Osteoblast (primary cell): ENCODE measurements at regions not wholly inside any gene's neighbourhood (a gene's known extent, or its start where the extent isn't known, plus 50 kb on each side); places are given as distances from the start of the nearest gene placed in this dataset.

Experiments used
- DNase-seq: peaks from one replicate; pipeline ENCODE4 v3.0.0; 2011; ENCODE audit warnings: low spot score, mixed read lengths; ENCODE audit not compliant: insufficient read length; ENCODE audit errors: missing footprints
- H2AFZ ChIP-seq: 2 replicates; pipeline ENCODE4 v1.6.0; 2011; ENCODE audit warnings: mild to moderate bottlenecking, low read length
- H3K27ac ChIP-seq: 2 replicates; pipeline ENCODE4 v1.5.1; 2011; ENCODE audit warnings: mild to moderate bottlenecking, low read depth, low read length, moderate library complexity
- H3K27me3 ChIP-seq: 2 replicates; pipeline ENCODE4 v1.6.0; 2012; ENCODE audit warnings: mild to moderate bottlenecking, control low read depth, inconsistent platforms, low read length, moderate library complexity; ENCODE audit not compliant: insufficient read depth
- H3K36me3 ChIP-seq: 2 replicates; pipeline ENCODE4 v1.5.1; 2011; ENCODE audit warnings: mild to moderate bottlenecking, low read length, control low read depth, moderate library complexity; ENCODE audit not compliant: insufficient read depth
- H3K4me1 ChIP-seq: 2 replicates; pipeline ENCODE4 v1.5.1; 2011; ENCODE audit warnings: mild to moderate bottlenecking, low read length, control low read depth, moderate library complexity; ENCODE audit not compliant: insufficient read depth
- H3K4me2 ChIP-seq: 2 replicates; pipeline ENCODE4 v1.6.0; 2011; ENCODE audit warnings: mild to moderate bottlenecking, low read length; ENCODE audit not compliant: insufficient read depth
- H3K4me3 ChIP-seq: fragments of 200-600 bp; sonication (generic); 3 replicates; pipeline ENCODE4 v1.5.1; 2012; ENCODE audit warnings: mild to moderate bottlenecking, low read length, inconsistent platforms; ENCODE audit not compliant: insufficient read depth
- H3K79me2 ChIP-seq: 2 replicates; pipeline ENCODE4 v1.6.0; 2012; ENCODE audit warnings: mild to moderate bottlenecking, low read length, control low read depth, inconsistent platforms; ENCODE audit not compliant: insufficient read depth
- H3K9me3 ChIP-seq: 2 replicates; pipeline ENCODE4 v1.5.1; 2011; ENCODE audit warnings: low read depth, low read length, control low read depth
- H4K20me1 ChIP-seq: 2 replicates; pipeline ENCODE4 v1.6.0; 2012; ENCODE audit warnings: mild to moderate bottlenecking, low read length, control low read depth; ENCODE audit not compliant: insufficient read depth
- TF ChIP-seq, protein P1 (sequence below): IDR thresholded peaks from 2 replicates; pipeline ENCODE4 v1.5.1; 2011; ENCODE audit warnings: mild to moderate bottlenecking, low read depth, low read length, moderate library complexity; ENCODE audit errors: extremely low read depth

DNA sequence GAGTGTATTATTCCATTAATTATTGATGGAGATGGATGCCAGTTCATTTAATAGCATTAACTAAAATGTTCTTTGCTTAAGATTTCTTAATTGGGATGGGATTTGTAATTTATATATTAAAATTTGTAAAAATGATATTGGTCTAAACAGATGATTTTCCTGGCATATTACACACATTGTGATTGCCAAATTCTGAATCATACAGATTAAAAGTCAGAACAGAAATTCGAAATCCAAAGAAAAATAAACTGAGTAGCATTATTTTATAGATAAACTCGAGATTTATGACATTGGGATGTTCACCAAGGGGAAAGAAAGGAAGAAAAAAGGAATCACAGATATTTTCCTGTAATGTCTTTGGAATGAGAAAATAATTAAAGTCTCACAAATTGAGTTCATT, 481.1 kb downstream of the CCER1 start:
- Histone ChIP-seq H3K27me3 (no peaks in the 10 kb centered on the region), H3K4me1 (no peaks in the 10 kb centered on the region), H2AFZ (no peak overlapping the region), H3K4me3 (no peak overlapping the region), H4K20me1 (no peaks in the 10 kb centered on the region), H3K4me2 (no peak overlapping the region), H3K9me3 (peaks cover 2% of the 10 kb centered on the region), H3K27ac (no peak overlapping the region), H3K79me2 (no peaks in the 10 kb centered on the region), H3K36me3 (no peaks in the 10 kb centered on the region)
- DNase-seq = no peak
- TF ChIP-seq, protein P1, sequence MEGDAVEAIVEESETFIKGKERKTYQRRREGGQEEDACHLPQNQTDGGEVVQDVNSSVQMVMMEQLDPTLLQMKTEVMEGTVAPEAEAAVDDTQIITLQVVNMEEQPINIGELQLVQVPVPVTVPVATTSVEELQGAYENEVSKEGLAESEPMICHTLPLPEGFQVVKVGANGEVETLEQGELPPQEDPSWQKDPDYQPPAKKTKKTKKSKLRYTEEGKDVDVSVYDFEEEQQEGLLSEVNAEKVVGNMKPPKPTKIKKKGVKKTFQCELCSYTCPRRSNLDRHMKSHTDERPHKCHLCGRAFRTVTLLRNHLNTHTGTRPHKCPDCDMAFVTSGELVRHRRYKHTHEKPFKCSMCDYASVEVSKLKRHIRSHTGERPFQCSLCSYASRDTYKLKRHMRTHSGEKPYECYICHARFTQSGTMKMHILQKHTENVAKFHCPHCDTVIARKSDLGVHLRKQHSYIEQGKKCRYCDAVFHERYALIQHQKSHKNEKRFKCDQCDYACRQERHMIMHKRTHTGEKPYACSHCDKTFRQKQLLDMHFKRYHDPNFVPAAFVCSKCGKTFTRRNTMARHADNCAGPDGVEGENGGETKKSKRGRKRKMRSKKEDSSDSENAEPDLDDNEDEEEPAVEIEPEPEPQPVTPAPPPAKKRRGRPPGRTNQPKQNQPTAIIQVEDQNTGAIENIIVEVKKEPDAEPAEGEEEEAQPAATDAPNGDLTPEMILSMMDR = no peak

GRCh38 chr12:90460681-90461080, 494.3 kb downstream of the CCER1 start:
- Histone ChIP-seq H3K79me2 (no peaks in the 10 kb centered on the region), H3K27me3 (no peaks in the 10 kb centered on the region), H3K36me3 (no peaks in the 10 kb centered on the region), H3K4me1 (no peaks in the 10 kb centered on the region), H3K4me3 (no peak overlapping the region), H3K27ac (no peak overlapping the region), H2AFZ (no peak overlapping the region), H3K4me2 (no peak overlapping the region), H3K9me3 (no peaks in the 10 kb centered on the region), H4K20me1 (no peaks in the 10 kb centered on the region)
- DNase-seq = no peak
- TF ChIP-seq, protein P1 = no peak

- Histone ChIP-seq H4K20me1 (no peaks in the 10 kb centered on the region), H3K9me3 (no peaks in the 10 kb centered on the region), H3K4me2 (no peak overlapping the region), H3K27me3 (no peaks in the 10 kb centered on the region), H3K4me1 (no peaks in the 10 kb centered on the region), H3K27ac (no peak overlapping the region), H3K79me2 (no peaks in the 10 kb centered on the region), H3K36me3 (no peaks in the 10 kb centered on the region), H2AFZ (no peak overlapping the region), H3K4me3 (no peak overlapping the region)
- DNase-seq = no peak
- TF ChIP-seq, protein P1 = no peak
These were observed 498.7 kb downstream of the CCER1 start for GRCh38 chr12:90456248-90456647.

DNA sequence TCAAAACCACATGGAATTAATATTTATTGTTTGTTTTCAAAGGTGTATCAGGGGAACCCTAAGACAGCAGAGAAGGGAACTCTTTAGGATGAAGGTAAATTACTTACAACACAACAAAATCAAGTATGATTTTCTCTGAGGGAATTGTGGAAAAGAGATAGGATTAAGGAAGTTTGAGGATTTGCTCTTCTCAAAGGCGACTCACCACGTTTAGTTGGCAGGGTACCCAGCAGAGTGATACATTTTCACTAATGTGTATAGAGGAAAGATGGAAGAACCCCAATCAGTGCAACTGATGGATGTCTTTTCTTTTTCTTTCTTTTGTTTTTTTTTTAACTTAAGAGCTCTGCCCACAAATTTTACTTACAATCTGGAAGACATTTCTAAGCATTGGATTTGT, 499.2 kb downstream of the CCER1 start:
- no peak overlapping the region for H3K4me2 ChIP-seq
- no peaks in the 10 kb centered on the region for H4K20me1 ChIP-seq
- no peaks in the 10 kb centered on the region for H3K79me2 ChIP-seq
- no peaks in the 10 kb centered on the region for H3K27me3 ChIP-seq
- H3K9me3 ChIP-seq = no peaks in the 10 kb centered on the region
- no peaks in the 10 kb centered on the region for H3K4me1 ChIP-seq
- no peak for DNase-seq
- no peak overlapping the region for H3K27ac ChIP-seq
- no peaks in the 10 kb centered on the region for H3K36me3 ChIP-seq
- TF ChIP-seq, protein P1 = no peak
- no peak overlapping the region for H3K4me3 ChIP-seq
- no peak overlapping the region for H2AFZ ChIP-seq
